ENCODE measurements at regions not wholly inside any gene's neighbourhood (a gene's known extent, or its start where the extent isn't known, plus 50 kb on each side); places are given as distances from the start of the nearest gene placed in this dataset.
"Not testable (repeated sequence)": the region's sequence is repeated elsewhere in the genome, so short reads cannot be mapped to it uniquely, and the experiment has no call there.

GRCh38 chr3:165649282-165649681 is 187.9 kb downstream of the BCHE start:
- TF ChIP-seq POLR2A, CTCF (IDR thresholded peaks at IDR 0.05): not testable (repeated sequence)
